C4-2B (cell line): ENCODE measurements at regions not wholly inside any gene's neighbourhood (a gene's known extent, or its start where the extent isn't known, plus 50 kb on each side); places are given as distances from the start of the nearest gene placed in this dataset.

ENCODE experiments used
- H3K27ac ChIP-seq: fragments of 450-650 bp; 2 replicates; pipeline ENCODE4 v1.5.1; 2017
- CTCF ChIP-seq: fragments of 450-650 bp; conservative IDR thresholded peaks from 2 replicates; pipeline ENCODE4 v1.5.1; 2017; ENCODE audit warnings: mild to moderate bottlenecking
- ZFX ChIP-seq: fragments of 450-650 bp; IDR thresholded peaks from 2 replicates; pipeline ENCODE4 v1.6.1; 2017

GRCh38 chr13:103931331-103931845, 865.2 kb upstream of the SLC10A2 start:
- no peak for TF ChIP-seq ZFX
- H3K27ac ChIP-seq = no peak overlapping the region

- H3K27ac ChIP-seq = no peak overlapping the region
- TF ChIP-seq CTCF (no peak), ZFX (no peak)
Measured at GRCh38 chr13:103926118-103926517, 859.9 kb upstream of the SLC10A2 start.

GRCh38 chr13:103908911-103909310, 842.7 kb upstream of the SLC10A2 start:
- no peak overlapping the region for H3K27ac ChIP-seq
- no peak for TF ChIP-seq ZFX
- no peak for TF ChIP-seq CTCF

- no peak for TF ChIP-seq ZFX
- no peak for TF ChIP-seq CTCF
- no peak overlapping the region for H3K27ac ChIP-seq
Measured at GRCh38 chr13:103908274-103908673, 842.1 kb upstream of the SLC10A2 start.

- TF ChIP-seq CTCF = no peak
- no peak for TF ChIP-seq ZFX
- H3K27ac ChIP-seq = no peak overlapping the region
Measured at GRCh38 chr13:103903790-103904189, 837.6 kb upstream of the SLC10A2 start.

- no peak for TF ChIP-seq CTCF
- no peak for TF ChIP-seq ZFX
Measured at GRCh38 chr13:103898481-103898880, 832.3 kb upstream of the SLC10A2 start.

GRCh38 chr13:103895835-103896531, 829.8 kb upstream of the SLC10A2 start:
- TF ChIP-seq ZFX = no peak
- TF ChIP-seq CTCF = no peak

More at GRCh38 chr13:103898481-103898880, 832.3 kb upstream of the SLC10A2 start:
- H3K27ac ChIP-seq = no peak overlapping the region

GRCh38 chr13:103894626-103895025, 828.4 kb upstream of the SLC10A2 start:
- H3K27ac ChIP-seq = no peak overlapping the region
- no peak for TF ChIP-seq ZFX
- TF ChIP-seq CTCF = no peak

More at GRCh38 chr13:103895835-103896531, 829.8 kb upstream of the SLC10A2 start:
- H3K27ac ChIP-seq = no peak overlapping the region
